Pons (tissue), 1 donor: ENCODE measurements at regions not wholly inside any gene's neighbourhood (a gene's known extent, or its start where the extent isn't known, plus 50 kb on each side); places are given as distances from the start of the nearest gene placed in this dataset.

Experiments
- DNase-seq: peaks from one replicate; pipeline ENCODE4 v3.0.0-alpha.2; 2016; ENCODE audit warnings: low spot score

- no peak for DNase-seq
Measured at GRCh38 chr20:12886618-12887363, 122.0 kb upstream of the SPTLC3 start.

DNA sequence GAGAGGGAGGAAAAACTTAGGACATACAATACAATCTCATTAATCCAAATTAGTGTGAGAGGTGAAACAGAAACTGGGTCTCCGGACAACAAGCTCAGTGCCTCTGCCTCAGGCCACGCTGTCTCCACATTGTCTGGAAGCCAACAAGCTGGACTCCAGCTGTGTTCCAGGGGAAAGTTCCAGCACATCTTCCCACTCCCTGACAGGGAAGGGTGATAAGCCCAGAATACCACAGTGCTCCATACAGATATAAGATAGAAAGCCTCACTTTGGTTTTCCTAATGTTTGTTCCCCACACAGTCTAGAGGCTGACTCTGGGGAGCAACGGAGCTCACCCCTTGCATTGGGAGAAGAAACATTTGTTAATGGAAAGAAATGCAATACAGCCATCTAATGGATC lies 117.1 kb upstream of the SPTLC3 start:
- no peak for DNase-seq

GRCh38 chr20:12893019-12893418 lies 115.8 kb upstream of the SPTLC3 start:
- no peak for DNase-seq

DNA sequence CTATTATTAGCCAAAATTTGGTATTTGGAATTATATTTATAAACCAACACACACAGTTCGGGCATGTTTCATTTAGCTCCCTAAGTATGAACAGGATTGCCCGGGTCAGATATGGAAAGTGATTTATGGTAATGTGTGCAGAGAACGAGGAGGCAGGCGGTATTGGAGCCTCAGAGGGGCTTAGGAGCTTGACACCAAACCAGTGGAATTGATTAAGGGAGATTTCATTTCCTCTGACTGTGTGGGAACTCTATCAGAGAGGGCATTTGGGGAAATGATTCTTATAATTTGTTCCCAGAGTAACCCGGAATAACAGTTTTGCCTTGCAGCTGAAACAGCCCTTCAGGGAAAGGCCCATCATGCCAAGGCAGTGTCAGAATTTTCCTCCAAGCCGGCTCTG lies 115.1 kb upstream of the SPTLC3 start:
- DNase-seq = no peak

DNA sequence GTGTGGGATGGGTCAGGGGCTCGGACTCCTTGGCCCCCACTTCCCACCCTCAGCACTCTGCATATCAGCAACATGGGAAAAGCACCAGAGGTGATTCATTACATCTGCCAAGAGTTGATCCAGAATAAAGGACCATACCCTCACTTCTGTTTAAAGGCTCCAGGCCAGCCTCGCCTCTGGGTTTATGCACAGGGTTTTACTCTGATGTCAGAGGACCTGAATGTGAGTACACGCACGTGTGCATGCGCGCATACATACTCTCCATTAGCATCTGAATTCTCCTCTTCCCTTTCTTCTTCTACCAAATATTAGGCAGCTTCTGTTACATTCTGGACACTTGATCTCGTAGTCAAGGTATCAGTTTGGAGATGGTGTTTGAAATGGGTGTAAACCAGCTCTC lies 114.7 kb upstream of the SPTLC3 start:
- no peak for DNase-seq

GRCh38 chr20:12896180-12896579 lies 112.6 kb upstream of the SPTLC3 start:
- DNase-seq = no peak

- no peak for DNase-seq
Measured at GRCh38 chr20:12902992-12903391, 105.8 kb upstream of the SPTLC3 start.

DNA sequence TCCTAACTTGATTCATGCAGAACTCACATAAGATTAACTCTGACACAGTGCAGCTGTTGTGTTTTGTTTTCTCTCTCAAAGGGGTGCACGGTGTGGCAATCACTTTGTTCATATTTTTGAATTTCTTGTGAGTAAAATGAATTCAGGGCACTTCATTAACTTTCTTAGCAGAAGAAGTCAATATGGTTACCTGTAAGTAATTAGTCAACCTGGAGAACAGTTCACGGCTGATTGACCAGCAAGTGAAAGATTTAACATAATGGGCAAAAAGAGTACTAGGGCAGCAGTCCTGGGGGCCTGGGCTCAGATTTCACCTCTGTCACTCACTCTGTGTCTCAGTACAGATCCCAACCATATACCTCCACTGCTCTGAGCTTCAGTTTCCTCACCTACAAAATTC lies 102.4 kb upstream of the SPTLC3 start:
- DNase-seq = no peak

- DNase-seq = no peak
Measured at GRCh38 chr20:12911372-12911771, 97.4 kb upstream of the SPTLC3 start.

DNA sequence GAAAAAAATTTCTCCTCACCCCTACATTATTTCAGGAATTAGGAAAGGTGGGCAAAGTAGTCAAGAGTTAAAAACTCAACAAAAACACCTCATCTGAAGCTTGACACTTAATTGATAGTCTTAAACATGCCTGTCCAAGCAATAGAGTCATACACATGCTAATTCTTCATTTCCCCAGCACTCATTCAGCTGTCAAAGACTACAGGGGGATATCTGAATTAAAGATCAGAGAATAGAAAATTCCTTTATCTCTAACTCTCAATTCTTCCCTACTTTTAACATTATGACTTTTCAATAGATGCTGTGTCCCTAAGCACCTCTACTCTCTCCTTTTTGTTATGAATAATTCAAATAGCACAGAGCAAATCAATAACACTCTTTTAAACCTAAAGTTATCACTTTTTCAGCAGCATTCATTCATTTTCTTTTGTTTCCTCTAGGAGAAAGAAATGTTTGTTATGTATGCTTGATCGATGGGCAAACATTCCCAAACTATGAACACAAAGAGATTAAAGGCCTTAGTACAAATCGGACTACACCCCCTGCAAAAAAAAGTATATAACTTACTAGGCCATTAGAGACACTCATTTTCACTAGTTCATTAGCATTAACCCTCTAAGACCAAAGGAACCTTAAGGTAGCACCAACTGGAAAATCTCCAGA lies 94.9 kb upstream of the SPTLC3 start:
- no peak for DNase-seq

DNA sequence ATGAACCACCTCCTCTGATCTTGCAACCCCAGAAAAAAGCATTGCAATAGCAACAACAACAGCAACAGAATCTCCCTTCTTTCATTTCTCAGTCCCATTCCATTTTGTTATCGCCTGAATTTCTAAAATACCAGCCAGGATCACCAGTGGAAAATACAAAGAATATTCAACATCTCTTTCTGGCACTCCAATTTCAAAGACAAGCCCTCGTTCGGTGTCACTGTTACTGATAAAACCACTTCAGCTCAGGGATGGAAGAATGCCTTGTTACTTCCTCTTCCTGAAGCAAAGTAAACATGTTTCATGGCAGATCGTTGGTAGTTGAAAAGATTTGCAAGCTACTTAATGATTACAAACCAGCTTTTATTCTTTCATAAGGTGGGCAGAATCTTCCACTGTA lies 94.0 kb upstream of the SPTLC3 start:
- DNase-seq = no peak

- DNase-seq = no peak
Measured at GRCh38 chr20:12916699-12917098, 92.1 kb upstream of the SPTLC3 start.

- DNase-seq = no peak
Measured at GRCh38 chr20:12924126-12924525, 84.6 kb upstream of the SPTLC3 start.

- DNase-seq = peak; percentile 77
Measured at GRCh38 chr20:12925210-12925755, 83.5 kb upstream of the SPTLC3 start.

DNA sequence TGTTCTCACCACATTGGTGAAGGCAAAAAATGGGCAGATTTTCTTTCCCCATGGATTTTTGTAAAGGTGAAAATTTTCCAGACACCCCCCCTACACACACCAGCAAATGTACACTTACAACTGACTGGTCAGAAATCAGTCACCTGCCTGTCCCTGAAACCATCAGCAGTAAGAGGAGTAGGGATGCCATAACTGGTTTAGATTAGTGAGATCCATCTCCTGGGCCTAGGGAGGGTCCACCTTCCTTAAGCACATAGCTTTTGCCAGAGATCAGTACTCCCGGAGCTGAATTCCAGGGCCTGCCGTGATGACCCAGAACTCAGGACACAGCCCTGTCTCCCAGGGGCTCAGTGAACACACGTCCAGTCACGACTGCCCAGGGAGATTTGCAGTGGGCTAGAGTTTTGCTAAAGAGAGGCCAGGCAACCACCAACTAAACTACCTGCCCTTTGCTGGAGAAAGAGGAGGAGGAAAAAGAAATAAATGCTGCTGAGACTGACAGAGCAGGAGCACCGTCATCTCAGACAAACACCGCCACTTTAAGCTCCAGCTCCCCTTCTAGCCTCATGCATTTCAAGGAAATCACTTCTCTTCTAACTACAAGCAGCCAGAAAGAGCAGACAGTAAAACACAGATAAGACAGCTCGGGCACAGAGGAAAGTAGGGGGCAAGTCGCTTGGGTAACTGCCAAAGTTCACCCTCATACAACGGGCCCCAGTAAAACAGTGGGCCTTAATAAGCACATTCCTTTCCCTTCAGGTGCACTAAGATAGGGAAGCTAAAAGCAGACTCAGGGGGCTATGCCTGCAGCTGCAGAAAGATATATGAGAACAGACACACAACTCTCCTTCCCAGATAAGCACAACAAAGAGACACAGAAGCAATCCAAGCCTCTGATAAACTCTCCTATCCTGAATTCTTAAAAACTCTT lies 82.6 kb upstream of the SPTLC3 start:
- no peak for DNase-seq

DNA sequence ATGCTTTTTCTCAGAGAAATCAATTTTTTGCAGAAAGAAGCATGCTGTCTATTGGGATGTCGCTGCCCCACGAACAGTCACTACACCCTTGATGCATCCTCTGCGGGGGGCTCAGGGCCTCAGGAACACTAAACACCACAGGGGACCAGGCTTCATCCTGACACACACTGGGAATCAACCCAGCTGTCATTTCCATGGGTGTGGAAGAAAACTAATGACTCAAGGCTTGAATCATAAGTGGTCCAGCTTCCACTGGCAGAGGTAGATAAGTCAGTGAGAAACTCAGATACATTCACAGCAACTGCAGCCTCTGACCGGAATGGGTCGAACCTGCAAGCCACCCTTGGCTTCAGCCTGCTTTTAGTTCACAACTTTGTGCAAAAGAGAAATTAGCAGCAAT lies 81.3 kb upstream of the SPTLC3 start:
- DNase-seq = no peak

DNA sequence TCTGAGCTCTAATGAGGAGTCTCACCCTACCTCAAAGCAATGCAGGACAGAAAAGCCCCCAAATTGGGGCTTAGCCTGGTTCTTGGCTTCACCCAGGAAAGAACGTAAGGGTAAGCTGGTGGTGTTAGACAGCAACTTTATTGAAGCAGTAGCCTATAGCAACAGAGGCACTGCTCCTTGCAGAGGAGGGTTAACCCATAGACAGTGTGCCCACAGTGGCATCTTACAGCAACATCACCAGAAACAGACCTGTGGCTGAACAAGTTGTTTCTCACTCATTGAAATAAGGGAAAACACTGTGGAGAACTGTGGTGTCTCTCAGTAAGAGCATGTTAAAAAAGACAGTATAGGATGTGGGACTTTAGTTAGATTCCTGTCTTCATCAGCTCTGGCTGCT lies 80.4 kb upstream of the SPTLC3 start:
- DNase-seq = no peak

DNA sequence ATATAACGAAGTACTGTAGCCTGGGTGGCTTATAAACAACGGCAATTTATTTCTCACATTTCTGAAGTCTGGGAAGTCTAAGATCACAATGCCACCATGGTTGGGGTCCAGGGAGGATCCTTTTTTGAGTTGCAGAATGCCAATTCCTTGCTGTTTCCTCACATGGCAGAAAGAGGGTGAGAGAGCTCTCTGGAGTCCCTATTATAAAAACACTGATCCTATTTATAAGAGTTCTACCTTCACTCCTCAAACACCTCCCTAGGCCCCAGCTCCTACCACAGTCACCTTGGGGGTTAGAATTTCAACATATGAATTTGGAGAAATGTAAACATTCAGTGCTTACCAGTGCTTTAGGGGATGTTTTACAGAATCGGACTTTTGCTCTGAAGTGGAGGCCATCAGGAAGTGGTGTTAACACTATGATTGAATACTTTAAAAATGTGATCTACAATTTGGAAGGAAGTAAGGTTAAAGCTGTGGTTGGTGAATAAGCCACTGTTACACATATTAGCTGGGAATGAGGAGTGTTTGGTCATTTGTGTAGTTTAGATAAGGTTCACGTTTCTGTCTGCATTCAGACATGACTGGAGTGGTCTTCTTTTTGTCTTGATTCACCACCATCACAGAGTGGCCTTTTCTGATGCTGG lies 79.9 kb upstream of the SPTLC3 start:
- DNase-seq = no peak

DNA sequence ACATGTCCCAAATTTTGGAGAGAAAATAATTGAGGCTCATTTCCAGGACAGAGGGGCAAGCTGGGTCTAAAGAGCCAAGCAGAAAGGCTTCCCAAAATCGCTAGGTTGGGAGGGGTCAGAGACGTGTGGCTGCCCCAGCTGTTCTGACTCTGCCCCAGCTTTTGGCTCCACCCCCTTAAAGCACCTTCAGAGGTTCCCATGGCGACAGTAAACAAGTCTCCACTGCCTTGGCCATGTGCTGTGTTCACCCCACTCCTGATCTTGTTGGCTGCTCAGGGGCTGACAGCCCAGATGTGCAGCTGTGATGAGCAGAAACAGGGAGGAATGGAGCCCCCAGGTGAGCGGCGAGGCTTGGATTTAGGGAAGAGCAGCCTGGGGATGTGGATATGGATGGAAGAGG lies 72.8 kb upstream of the SPTLC3 start:
- DNase-seq = no peak

GRCh38 chr20:12936524-12936923 lies 72.2 kb upstream of the SPTLC3 start:
- no peak for DNase-seq

GRCh38 chr20:12941025-12941424 lies 67.7 kb upstream of the SPTLC3 start:
- no peak for DNase-seq

DNA sequence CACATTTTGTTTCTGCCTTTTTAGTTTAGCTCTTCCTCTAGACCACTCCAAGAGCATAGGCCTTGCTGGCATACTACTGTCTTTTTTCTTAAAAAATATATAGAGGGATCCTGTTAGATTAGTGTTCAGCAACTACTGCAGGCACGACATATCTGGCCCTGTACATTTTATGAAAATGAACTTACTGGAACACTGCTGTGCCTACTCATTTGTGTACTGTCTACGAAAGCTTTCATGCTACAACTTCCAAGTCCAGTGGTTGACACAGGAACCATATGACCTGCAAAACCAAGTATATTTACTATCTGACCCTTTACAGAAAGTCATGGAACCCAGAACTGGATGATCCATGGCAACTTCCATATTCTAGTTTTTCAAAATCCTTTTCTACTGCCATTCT lies 66.6 kb upstream of the SPTLC3 start:
- DNase-seq = no peak
